ENCODE measurements at regions not wholly inside any gene's neighbourhood (a gene's known extent, or its start where the extent isn't known, plus 50 kb on each side); places are given as distances from the start of the nearest gene placed in this dataset.
"Not testable (repeated sequence)": the region's sequence is repeated elsewhere in the genome, so short reads cannot be mapped to it uniquely, and the experiment has no call there.

GRCh38 chr4:148634476-148634875, 192.3 kb upstream of the NR3C2 start:
- DNase-seq: no peak

GRCh38 chr4:148633720-148634119, 191.5 kb upstream of the NR3C2 start:
- no peak for DNase-seq

- no peak for DNase-seq
These were observed 190.3 kb upstream of the NR3C2 start for GRCh38 chr4:148632476-148632875.

GRCh38 chr4:148630051-148630450, 187.8 kb upstream of the NR3C2 start:
- DNase-seq: no peak

- DNase-seq: no peak
These were observed 176.6 kb upstream of the NR3C2 start for GRCh38 chr4:148618856-148619255.

- DNase-seq: no peak
These were observed 166.8 kb upstream of the NR3C2 start for GRCh38 chr4:148608968-148609367.

GRCh38 chr4:148598418-148599207, 156.4 kb upstream of the NR3C2 start:
- not testable (repeated sequence) for DNase-seq

GRCh38 chr4:148589182-148589581, 147.0 kb upstream of the NR3C2 start:
- DNase-seq: no peak

- no peak for DNase-seq
These were observed 133.4 kb upstream of the NR3C2 start for GRCh38 chr4:148575577-148575976.

GRCh38 chr4:148574911-148575310, 132.7 kb upstream of the NR3C2 start:
- no peak for DNase-seq

GRCh38 chr4:148574502-148574901, 132.3 kb upstream of the NR3C2 start:
- DNase-seq: no peak

GRCh38 chr4:148574066-148574465, 131.9 kb upstream of the NR3C2 start:
- DNase-seq: no peak

GRCh38 chr4:148573296-148573695, 131.1 kb upstream of the NR3C2 start:
- DNase-seq: no peak

- DNase-seq: no peak
These were observed 123.6 kb upstream of the NR3C2 start for GRCh38 chr4:148565801-148566200.

- DNase-seq: no peak
These were observed 121.5 kb upstream of the NR3C2 start for GRCh38 chr4:148563684-148564083.

- no peak for DNase-seq
These were observed 119.3 kb upstream of the NR3C2 start for GRCh38 chr4:148561467-148561866.

- DNase-seq: no peak
These were observed 115.6 kb upstream of the NR3C2 start for GRCh38 chr4:148557793-148558192.

- DNase-seq: no peak
These were observed 108.6 kb upstream of the NR3C2 start for GRCh38 chr4:148550788-148551187.

- no peak for DNase-seq
These were observed 100.9 kb upstream of the NR3C2 start for GRCh38 chr4:148542922-148543623.

GRCh38 chr4:148540622-148541326, 98.6 kb upstream of the NR3C2 start:
- DNase-seq: no peak

- no peak for DNase-seq
These were observed 97.2 kb upstream of the NR3C2 start for GRCh38 chr4:148539387-148539786.

- not testable (repeated sequence) for DNase-seq
These were observed 91.6 kb upstream of the NR3C2 start for GRCh38 chr4:148533851-148534250.

GRCh38 chr4:148530114-148530513, 87.9 kb upstream of the NR3C2 start:
- DNase-seq: no peak

- DNase-seq: no peak
These were observed 85.4 kb upstream of the NR3C2 start for GRCh38 chr4:148527571-148527970.
